ENCODE measurements at regions not wholly inside any gene's neighbourhood (a gene's known extent, or its start where the extent isn't known, plus 50 kb on each side); places are given as distances from the start of the nearest gene placed in this dataset.

DNA sequence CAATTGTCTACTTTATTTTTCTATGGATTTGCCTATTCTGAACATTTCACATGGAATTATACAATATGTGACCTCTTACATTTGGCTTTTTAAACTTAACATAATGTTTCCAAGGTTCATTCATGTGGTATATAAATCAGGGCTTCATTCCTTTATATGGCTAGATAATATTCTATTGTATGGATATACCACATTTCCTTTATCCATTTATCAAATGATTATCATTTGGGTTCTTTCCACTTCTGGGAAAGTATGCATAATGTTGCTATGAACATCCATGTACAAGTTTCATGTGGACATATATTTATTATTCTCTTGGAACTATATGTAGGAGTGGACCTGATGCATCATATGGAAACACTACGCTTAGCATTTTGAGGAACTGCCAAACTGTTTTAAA, 99.7 kb upstream of the NCKAP5 start:
- DNase-seq = no peak

DNA sequence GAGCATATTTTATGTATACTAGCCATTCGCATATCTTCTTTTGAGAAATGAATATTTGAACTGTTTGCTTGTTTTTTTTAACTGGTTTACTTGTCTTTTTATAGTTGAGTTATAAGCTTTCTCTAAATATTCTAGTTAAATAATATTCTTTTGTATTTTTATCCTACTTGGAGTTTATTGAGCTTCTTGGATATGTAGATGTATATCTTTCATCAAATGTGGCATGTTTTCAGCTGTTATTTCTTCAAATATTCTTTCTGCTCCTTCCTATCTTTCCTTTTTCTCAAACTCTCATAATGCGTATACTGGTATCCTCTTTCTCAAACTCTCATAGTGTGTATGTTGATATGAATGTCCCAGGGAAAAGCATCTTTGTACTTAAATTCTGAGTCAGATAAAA, 100.3 kb upstream of the NCKAP5 start:
- DNase-seq = no peak

- no peak for DNase-seq
Measured at GRCh38 chr2:133673305-133673905, 105.1 kb upstream of the NCKAP5 start.

GRCh38 chr2:133674066-133674432, 105.8 kb upstream of the NCKAP5 start:
- DNase-seq = no peak

DNA sequence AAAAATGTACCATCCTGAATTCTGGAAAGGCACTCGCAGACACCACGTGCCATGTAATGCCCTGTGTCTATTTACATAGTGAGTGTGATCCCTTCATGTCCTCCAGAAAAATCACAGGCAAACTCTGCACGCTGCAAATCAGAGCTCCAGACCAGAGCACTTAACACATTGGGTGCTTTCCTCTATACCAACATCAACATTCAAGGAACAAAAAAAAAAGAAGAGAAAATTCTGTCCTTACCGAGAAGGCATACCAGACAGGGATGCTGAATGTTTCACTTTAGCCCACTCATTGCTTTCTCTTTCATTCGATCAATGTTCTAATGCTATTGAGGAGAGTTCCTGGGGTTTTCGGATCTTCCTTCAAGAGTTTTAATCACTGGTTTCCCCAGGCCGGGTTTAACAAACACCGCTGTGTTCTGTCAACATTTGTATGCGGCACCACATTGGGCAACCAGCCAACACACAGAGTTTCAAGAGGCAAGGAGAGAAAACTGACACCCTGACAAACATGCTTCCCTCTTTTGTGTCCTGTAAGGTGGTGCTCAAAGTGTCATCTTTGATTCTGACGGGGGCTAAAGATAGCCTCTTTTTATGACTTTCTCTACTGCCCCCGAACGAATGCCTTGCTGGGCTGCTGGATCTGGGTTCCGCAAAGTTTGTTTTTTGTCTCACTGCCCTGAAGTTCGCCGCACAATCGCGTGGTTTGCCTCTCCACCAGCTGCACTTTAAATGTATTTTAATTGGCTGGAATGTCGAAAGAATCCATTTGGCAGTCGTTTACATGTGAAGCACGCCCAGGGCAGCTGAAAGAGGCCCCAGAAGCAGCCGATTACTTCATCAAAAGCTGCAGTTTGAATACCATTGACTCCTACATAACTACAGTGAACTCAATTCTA, 106.4 kb upstream of the NCKAP5 start:
- no peak for DNase-seq

DNA sequence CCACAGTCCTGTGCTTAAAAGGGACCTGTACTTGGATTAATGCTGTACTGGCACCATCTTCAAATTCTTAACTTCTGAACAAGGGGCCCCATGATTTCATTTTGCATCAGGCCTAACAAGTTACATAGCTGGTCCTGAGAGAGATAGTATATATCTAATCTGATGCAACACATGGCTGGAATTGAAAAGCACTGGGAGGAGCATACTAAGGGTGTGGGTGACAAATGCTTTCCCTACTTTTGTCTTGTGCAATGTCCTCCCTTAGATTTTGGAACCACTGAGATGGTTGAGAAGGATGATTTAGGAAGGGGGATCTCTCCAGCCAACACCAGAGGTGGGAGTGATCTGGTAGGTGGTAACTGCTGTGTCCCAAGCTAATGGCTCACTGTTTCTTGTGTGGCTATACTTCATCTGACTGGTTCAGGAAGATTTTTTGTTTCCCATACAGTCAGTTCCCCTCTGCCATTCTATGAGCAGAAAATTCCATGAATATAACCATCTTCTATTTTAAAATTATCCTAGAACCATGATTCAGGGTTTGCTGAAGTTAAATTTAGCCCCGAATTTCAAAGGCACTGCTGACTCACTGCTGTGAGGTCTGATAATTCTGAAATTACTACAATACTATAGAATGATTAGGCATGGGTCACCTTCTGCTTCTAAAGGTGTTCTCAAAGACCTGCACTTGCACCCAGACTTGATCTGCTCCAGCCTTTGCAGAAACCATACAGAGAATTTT, 108.3 kb upstream of the NCKAP5 start:
- no peak for DNase-seq

DNA sequence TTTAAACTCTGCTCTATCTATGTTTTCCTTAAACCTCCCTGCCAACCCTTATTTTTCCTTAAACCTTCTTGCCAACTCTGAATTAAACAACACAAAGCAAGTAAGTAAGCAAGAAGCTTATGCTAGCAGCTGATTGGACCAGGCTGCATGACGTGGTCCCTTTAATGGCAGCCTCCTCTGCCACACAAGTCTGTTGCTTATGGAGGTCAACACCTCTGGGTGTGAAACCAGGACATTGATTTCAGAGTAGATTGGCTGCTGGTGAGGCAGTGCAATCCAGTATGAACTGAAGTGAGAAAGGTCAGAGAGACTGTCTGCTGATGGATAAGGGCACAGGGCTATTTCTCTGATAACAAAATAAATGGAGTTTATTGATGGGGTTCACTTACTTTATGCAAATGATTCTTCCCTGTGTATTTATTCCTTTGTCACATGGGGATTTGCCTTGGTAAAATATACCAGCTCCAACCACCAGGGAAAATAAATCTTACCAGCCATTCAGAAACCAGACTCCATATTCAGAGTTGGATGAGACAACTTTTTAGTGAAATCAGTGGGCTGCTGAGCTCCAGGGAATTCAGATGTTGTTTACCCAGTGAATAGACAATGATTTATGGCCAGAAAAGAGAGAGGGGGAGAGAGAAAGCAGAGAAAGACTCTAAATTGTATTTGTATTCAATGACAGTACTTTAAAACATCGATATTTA, 112.2 kb upstream of the NCKAP5 start:
- no peak for DNase-seq

DNA sequence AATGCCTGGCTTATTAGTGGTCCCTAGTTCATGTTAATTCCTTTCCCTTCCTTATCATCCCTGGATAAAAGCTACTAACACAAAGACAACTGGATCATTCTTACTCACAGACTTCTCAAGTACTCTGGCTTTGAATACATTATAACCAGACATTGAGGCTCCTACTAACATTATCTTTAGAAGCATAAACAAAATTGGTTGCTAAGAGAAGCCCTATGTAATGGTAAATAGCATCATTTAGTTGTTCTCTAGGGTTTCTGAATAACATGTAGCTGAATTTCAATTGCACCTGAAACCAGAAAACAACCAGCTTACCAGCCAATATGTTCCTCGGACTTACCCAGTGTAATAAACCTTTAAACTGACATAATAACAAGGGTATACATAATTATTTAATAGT, 114.1 kb upstream of the NCKAP5 start:
- DNase-seq = no peak

- no peak for DNase-seq
Measured at GRCh38 chr2:133682906-133683305, 114.6 kb upstream of the NCKAP5 start.

DNA sequence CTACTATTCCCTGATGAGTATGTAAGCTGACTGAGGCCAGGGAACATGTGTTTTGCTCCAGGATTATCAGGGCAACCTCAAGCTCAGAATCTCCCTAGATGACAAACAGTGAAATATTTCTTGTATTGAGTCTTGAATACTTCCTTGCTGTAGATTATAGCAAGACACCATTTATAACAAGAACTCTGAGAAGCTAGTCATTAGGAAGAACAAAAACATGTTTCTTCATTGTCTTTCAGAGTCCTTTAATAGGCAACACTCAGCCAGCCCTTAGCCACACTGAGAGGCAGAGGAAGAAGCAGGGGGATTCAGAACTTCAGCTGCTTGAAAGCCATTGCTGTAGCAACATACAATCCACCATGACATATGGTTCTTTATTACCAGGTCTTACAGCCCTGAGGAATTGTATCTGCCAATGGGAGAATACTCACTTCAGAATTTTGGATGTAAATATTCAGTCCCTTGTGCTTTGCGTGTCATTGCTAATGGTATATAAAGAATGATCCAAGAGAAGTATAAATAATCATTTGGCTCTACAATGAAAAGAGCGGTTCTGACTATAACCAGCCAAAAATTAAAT, 117.5 kb upstream of the NCKAP5 start:
- no peak for DNase-seq

DNA sequence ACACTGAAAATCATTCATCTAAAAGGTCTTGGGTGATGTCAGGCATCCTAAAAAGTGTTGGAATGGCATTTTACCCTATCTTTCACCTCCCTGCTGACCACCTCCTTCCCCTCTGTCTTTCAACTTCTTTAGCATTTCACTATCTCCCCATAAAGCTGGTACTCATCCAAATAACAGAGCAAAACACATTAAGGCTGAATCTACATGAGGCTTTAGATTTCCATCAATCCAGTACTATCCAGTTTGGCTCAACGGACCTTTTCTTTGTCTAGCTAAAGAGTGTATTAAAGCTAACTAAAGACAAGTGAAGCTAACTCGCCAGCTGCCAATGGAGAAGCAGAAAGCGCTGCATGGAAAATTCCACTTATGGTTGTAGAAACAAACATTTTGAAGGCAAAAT, 122.5 kb upstream of the NCKAP5 start:
- DNase-seq = no peak

DNA sequence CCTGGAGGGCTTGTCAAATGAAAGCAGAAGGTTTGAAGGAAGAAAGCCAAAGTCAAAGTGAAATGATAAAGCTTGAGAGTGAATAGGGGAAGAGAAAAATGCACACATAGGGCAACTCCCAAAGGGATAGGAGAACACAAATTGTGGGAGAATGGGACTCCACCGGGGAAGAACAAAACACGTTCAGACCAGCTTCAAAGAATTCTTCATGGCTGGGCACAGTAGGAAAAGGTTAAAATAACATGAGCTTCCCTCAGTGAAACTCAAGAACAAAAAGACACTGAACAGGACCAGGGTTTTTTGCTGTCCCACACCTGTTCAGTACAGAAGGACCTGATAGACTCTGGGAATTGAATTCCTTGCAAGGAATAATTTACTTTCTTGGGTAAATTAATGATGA, 123.1 kb upstream of the NCKAP5 start:
- no peak for DNase-seq

- DNase-seq = no peak
Measured at GRCh38 chr2:133705287-133705686, 137.0 kb upstream of the NCKAP5 start.

GRCh38 chr2:133710613-133711012, 142.3 kb upstream of the NCKAP5 start:
- DNase-seq = no peak

- DNase-seq = no peak
Measured at GRCh38 chr2:133711201-133711600, 142.9 kb upstream of the NCKAP5 start.

DNA sequence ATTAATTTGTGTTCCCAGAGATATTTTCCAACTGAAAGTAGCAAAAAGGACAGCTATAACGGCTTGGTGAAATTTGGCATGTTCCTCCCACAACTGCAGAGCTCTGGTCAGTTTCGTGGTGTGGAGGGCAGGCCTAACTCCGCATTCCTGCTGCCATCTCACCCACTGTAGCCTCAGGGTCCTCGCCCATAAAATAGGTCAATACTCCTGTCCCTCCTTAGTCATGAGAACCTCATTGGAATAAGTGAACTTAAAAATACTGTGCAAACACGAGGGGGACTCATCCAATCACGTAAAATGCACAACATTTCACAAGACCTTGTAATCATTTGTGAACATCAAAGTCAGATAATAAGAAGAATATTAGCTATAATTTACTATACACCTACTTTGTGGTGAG, 143.5 kb upstream of the NCKAP5 start:
- no peak for DNase-seq

DNA sequence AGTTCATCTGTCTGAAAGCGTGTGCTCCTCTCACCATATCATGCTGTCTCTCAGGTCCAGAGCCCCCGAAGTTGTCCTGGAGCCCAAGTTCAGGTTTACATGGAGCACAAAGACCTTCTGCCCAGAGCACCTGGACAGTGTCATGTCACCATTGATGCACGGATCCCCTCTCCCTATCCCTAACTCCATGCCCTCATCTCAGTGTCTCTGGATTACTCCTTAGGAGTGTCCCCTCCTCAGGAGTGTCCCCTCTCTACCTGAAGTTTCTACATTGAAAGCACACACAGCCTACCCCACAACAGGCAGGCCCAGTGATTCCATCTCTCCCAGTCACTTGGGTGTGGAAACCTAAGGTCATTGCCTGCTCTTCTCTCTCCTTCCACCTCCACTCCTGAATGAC, 144.1 kb upstream of the NCKAP5 start:
- DNase-seq = no peak

DNA sequence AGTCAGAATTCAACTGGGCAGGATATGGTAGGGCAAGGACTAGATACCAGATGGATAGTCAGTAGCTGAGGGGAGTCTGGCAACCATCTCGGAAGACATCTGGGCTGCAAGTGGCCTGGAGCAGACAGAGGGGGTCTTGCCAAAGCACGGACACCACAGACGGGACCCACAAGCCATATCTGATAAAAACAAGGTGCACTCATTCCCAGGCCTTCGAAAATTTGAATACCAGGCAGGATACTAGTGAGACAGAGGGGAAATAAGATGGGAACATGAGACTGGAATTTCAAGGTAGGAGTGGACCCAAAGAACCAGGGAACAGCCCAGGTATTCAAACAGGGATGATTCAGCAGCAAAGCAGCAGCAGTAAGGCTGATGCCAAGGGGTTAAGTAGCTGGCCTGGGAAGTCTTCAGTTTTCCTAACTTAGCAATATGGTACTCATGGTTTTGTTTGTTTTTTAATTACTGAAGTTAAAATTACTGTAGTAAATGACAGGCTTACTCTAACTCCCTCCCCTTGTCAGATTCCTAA, 144.9 kb upstream of the NCKAP5 start:
- DNase-seq = no peak

- DNase-seq = no peak
Measured at GRCh38 chr2:133716166-133716565, 147.9 kb upstream of the NCKAP5 start.

DNA sequence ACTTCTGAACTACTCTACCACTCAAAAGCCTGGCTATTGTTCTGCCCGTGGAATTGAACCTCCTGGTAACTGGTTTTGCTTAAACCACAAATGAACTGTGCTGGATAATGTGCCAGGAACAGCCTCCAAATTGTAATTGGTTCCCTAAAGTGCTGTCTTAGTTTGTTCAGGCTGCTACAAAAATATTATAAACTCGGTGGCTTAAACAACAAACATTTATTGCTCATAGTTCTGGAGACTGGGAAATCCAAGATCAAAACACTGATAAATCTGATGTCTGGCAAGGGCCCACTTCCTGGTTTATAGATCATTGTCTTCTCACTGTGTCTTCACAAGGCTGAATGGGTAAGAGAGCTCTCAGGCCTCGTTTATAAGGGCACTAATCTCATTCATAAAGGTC, 149.2 kb upstream of the NCKAP5 start:
- no peak for DNase-seq

DNA sequence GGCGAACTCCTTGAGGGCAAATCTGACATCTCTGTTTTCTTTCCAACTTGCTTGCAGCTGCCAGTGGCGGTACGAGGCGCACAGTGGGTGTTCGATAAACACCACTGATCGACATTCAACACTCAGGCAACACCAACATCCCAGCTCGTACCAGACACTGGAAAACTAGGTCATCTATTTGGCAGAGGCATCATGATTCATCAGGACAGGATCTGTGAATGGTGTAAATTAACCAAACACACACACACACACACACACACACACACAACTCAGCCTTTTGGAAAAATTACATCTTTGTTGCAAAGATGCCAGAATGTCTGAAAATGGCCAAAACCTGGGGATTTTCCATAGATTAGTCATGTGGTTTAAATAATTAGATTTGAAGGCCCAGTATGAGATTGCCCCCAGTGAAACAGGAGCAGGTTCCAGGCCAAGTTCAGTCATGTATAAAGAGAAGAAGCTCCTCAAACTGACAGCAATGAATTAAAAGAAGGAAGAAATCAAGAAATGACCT, 150.5 kb upstream of the NCKAP5 start:
- no peak for DNase-seq

GRCh38 chr2:133720429-133720828, 152.2 kb upstream of the NCKAP5 start:
- DNase-seq = no peak

GRCh38 chr2:133721118-133721517, 152.9 kb upstream of the NCKAP5 start:
- no peak for DNase-seq
